ENCODE measurements at regions not wholly inside any gene's neighbourhood (a gene's known extent, or its start where the extent isn't known, plus 50 kb on each side); places are given as distances from the start of the nearest gene placed in this dataset.

DNA sequence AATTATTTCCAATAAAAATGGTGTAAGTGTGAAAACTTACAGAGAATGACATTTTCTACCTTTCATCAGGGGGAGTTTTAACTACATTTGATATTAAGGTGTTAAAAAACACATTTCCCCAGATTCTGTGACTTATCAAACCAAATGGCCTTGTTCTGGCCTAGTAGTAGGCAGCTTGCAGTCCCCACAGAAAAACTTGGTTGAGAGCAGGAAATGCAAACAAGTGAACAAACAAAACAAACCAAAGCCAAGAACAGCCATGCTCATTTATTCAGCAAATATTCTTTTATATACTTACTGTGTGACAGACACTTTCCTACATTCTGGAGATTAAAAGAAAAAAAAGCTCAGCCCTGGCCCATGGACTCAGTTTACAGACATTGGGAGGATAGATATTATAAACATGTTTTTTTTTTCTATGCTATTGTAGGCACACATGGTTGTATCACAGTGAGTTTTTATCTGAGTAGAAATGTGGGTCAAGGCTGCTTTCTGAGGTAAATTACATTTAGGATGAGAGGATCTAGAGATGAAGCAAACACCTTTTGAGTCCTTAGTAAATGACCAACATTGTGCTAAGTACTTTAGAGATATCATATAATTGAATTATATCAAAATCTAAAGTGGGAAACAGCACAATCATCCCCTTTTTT lies 449.2 kb upstream of the AADAT start:
- no peaks in the 10 kb centered on the region for H3K9me3 ChIP-seq (ENCODE audit: low read length)
- no peaks in the 10 kb centered on the region for H3K79me2 ChIP-seq (replicated peaks; ENCODE audit: insufficient read depth, low read length)
- H3K36me3 ChIP-seq (ENCODE audit: insufficient read depth, low read length) = no peaks in the 10 kb centered on the region
- H3K27me3 ChIP-seq (ENCODE audit: insufficient read depth, low read depth, low read length) = no peaks in the 10 kb centered on the region
- no peak overlapping the region for H3K27ac ChIP-seq (ENCODE audit: low read length)
- no peak overlapping the region for H3K4me2 ChIP-seq (ENCODE audit: low read length)
- no peaks in the 10 kb centered on the region for H4K20me1 ChIP-seq (ENCODE audit: insufficient read depth)
- H2AFZ ChIP-seq (ENCODE audit: low read depth, low read length) = no peak overlapping the region
- TF ChIP-seq RAD21 (conservative IDR thresholded peaks at IDR 0.05) (no peak), MXI1 (conservative IDR thresholded peaks at IDR 0.05; ENCODE audit: poor library complexity, severe bottlenecking) (no peak), EP300 (conservative IDR thresholded peaks at IDR 0.05; ENCODE audit: poor library complexity, severe bottlenecking) (no peak), POLR2AphosphoS5 (IDR thresholded peaks at IDR 0.05) (no peak), SMC3 (conservative IDR thresholded peaks at IDR 0.05; ENCODE audit: poor library complexity) (no peak), TAF1 (IDR thresholded peaks at IDR 0.05; ENCODE audit: low read depth) (no peak), EZH2 (IDR thresholded peaks at IDR 0.05; ENCODE audit: borderline replicate concordance, insufficient read depth, low read length, poor library complexity, severe bottlenecking) (no peak)
- TF ChIP-seq, protein P1, sequence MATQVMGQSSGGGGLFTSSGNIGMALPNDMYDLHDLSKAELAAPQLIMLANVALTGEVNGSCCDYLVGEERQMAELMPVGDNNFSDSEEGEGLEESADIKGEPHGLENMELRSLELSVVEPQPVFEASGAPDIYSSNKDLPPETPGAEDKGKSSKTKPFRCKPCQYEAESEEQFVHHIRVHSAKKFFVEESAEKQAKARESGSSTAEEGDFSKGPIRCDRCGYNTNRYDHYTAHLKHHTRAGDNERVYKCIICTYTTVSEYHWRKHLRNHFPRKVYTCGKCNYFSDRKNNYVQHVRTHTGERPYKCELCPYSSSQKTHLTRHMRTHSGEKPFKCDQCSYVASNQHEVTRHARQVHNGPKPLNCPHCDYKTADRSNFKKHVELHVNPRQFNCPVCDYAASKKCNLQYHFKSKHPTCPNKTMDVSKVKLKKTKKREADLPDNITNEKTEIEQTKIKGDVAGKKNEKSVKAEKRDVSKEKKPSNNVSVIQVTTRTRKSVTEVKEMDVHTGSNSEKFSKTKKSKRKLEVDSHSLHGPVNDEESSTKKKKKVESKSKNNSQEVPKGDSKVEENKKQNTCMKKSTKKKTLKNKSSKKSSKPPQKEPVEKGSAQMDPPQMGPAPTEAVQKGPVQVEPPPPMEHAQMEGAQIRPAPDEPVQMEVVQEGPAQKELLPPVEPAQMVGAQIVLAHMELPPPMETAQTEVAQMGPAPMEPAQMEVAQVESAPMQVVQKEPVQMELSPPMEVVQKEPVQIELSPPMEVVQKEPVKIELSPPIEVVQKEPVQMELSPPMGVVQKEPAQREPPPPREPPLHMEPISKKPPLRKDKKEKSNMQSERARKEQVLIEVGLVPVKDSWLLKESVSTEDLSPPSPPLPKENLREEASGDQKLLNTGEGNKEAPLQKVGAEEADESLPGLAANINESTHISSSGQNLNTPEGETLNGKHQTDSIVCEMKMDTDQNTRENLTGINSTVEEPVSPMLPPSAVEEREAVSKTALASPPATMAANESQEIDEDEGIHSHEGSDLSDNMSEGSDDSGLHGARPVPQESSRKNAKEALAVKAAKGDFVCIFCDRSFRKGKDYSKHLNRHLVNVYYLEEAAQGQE (IDR thresholded peaks at IDR 0.05; ENCODE audit: borderline replicate concordance) = no peak
- TF ChIP-seq, protein P2, sequence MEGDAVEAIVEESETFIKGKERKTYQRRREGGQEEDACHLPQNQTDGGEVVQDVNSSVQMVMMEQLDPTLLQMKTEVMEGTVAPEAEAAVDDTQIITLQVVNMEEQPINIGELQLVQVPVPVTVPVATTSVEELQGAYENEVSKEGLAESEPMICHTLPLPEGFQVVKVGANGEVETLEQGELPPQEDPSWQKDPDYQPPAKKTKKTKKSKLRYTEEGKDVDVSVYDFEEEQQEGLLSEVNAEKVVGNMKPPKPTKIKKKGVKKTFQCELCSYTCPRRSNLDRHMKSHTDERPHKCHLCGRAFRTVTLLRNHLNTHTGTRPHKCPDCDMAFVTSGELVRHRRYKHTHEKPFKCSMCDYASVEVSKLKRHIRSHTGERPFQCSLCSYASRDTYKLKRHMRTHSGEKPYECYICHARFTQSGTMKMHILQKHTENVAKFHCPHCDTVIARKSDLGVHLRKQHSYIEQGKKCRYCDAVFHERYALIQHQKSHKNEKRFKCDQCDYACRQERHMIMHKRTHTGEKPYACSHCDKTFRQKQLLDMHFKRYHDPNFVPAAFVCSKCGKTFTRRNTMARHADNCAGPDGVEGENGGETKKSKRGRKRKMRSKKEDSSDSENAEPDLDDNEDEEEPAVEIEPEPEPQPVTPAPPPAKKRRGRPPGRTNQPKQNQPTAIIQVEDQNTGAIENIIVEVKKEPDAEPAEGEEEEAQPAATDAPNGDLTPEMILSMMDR (IDR thresholded peaks at IDR 0.05; ENCODE audit: poor library complexity, severe bottlenecking) = no peak
- no peak overlapping the region for H3K4me3 ChIP-seq (ENCODE audit: low read length)
- H3K9me2 ChIP-seq (ENCODE audit: insufficient read depth, low read length) = no peaks in the 10 kb centered on the region
- H3F3A ChIP-seq (ENCODE audit: insufficient read depth, low read length, poor library complexity, severe bottlenecking) = no peaks in the 10 kb centered on the region
- H3K9ac ChIP-seq (ENCODE audit: low read length) = no peak overlapping the region

DNA sequence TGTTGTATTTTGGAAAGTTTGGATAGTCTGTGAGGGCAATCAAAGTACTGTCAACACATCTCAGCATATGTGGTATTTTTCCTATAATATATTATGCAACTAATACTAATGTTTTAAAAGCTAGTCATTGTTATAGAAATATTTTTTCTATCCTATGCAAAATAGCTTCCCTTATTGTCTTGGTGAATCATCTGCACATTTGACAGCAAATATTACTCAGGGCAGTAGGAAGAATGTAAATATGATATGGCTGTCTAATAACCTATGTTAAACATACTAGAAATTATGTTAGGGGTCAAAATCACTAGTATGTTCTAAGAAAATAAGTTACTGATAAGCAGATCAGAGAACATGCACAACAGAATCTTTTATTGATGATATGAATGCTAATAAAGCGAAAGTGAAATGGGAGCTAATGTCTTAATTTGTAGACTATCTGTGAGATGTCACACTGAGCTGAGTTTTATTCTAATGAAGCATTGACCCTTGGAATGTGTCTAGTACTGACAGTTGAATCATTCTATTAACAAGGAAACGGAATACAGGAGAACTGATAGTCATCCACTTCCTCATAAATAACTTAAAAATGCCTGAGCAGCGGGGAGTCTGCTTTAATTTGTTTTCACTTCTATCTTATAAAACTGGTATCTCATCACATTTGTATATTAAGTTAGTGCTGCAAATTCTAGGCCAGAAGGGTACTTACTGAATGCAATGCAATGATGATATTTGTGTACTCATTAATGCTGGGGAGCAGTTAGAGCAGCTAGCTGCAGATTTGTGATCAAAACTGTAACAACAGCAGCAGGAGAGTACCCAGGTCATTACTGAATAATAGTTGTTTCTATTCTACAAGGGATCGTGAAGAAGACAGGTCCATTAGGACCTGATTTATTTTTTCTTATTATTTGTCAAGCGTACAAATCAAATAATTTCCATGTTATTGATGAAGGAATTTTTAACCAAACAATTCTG lies 440.3 kb upstream of the AADAT start:
- TF ChIP-seq, protein P1 (IDR thresholded peaks at IDR 0.05; ENCODE audit: borderline replicate concordance) = no peak
- Histone ChIP-seq H3K9me3 (ENCODE audit: low read length) (no peaks in the 10 kb centered on the region), H3F3A (ENCODE audit: insufficient read depth, low read length, poor library complexity, severe bottlenecking) (no peaks in the 10 kb centered on the region), H4K20me1 (ENCODE audit: insufficient read depth) (no peaks in the 10 kb centered on the region), H3K4me3 (ENCODE audit: low read length) (no peak overlapping the region), H3K36me3 (ENCODE audit: insufficient read depth, low read length) (no peaks in the 10 kb centered on the region), H3K79me2 (replicated peaks; ENCODE audit: insufficient read depth, low read length) (no peaks in the 10 kb centered on the region), H3K27me3 (ENCODE audit: insufficient read depth, low read depth, low read length) (no peaks in the 10 kb centered on the region), H3K9ac (ENCODE audit: low read length) (no peak overlapping the region), H3K4me2 (ENCODE audit: low read length) (no peak overlapping the region), H3K9me2 (ENCODE audit: insufficient read depth, low read length) (no peaks in the 10 kb centered on the region), H3K27ac (ENCODE audit: low read length) (no peak overlapping the region), H2AFZ (ENCODE audit: low read depth, low read length) (no peak overlapping the region)
